ENCODE measurements at regions not wholly inside any gene's neighbourhood (a gene's known extent, or its start where the extent isn't known, plus 50 kb on each side); places are given as distances from the start of the nearest gene placed in this dataset.

GRCh38 chr10:120005207-120006201 lies 113.0 kb downstream of the SEC23IP start (continued):
- no peak for TF ChIP-seq CCNT2 (IDR thresholded peaks at IDR 0.05; ENCODE audit: borderline replicate concordance, extremely low read depth, insufficient read length, low read depth, low read length)
- no peak for TF ChIP-seq FOXK1 (CRISPR knock-in tag; IDR thresholded peaks at IDR 0.05; ENCODE audit: borderline replicate concordance)
- TF ChIP-seq CREB3 (tag; conservative IDR thresholded peaks at IDR 0.05; ENCODE audit: low read depth): peak; percentile 85; the same call in 1 of the 2 replicates
- no peak for TF ChIP-seq ZBED1 (IDR thresholded peaks at IDR 0.05)
- TF ChIP-seq, protein P1, sequence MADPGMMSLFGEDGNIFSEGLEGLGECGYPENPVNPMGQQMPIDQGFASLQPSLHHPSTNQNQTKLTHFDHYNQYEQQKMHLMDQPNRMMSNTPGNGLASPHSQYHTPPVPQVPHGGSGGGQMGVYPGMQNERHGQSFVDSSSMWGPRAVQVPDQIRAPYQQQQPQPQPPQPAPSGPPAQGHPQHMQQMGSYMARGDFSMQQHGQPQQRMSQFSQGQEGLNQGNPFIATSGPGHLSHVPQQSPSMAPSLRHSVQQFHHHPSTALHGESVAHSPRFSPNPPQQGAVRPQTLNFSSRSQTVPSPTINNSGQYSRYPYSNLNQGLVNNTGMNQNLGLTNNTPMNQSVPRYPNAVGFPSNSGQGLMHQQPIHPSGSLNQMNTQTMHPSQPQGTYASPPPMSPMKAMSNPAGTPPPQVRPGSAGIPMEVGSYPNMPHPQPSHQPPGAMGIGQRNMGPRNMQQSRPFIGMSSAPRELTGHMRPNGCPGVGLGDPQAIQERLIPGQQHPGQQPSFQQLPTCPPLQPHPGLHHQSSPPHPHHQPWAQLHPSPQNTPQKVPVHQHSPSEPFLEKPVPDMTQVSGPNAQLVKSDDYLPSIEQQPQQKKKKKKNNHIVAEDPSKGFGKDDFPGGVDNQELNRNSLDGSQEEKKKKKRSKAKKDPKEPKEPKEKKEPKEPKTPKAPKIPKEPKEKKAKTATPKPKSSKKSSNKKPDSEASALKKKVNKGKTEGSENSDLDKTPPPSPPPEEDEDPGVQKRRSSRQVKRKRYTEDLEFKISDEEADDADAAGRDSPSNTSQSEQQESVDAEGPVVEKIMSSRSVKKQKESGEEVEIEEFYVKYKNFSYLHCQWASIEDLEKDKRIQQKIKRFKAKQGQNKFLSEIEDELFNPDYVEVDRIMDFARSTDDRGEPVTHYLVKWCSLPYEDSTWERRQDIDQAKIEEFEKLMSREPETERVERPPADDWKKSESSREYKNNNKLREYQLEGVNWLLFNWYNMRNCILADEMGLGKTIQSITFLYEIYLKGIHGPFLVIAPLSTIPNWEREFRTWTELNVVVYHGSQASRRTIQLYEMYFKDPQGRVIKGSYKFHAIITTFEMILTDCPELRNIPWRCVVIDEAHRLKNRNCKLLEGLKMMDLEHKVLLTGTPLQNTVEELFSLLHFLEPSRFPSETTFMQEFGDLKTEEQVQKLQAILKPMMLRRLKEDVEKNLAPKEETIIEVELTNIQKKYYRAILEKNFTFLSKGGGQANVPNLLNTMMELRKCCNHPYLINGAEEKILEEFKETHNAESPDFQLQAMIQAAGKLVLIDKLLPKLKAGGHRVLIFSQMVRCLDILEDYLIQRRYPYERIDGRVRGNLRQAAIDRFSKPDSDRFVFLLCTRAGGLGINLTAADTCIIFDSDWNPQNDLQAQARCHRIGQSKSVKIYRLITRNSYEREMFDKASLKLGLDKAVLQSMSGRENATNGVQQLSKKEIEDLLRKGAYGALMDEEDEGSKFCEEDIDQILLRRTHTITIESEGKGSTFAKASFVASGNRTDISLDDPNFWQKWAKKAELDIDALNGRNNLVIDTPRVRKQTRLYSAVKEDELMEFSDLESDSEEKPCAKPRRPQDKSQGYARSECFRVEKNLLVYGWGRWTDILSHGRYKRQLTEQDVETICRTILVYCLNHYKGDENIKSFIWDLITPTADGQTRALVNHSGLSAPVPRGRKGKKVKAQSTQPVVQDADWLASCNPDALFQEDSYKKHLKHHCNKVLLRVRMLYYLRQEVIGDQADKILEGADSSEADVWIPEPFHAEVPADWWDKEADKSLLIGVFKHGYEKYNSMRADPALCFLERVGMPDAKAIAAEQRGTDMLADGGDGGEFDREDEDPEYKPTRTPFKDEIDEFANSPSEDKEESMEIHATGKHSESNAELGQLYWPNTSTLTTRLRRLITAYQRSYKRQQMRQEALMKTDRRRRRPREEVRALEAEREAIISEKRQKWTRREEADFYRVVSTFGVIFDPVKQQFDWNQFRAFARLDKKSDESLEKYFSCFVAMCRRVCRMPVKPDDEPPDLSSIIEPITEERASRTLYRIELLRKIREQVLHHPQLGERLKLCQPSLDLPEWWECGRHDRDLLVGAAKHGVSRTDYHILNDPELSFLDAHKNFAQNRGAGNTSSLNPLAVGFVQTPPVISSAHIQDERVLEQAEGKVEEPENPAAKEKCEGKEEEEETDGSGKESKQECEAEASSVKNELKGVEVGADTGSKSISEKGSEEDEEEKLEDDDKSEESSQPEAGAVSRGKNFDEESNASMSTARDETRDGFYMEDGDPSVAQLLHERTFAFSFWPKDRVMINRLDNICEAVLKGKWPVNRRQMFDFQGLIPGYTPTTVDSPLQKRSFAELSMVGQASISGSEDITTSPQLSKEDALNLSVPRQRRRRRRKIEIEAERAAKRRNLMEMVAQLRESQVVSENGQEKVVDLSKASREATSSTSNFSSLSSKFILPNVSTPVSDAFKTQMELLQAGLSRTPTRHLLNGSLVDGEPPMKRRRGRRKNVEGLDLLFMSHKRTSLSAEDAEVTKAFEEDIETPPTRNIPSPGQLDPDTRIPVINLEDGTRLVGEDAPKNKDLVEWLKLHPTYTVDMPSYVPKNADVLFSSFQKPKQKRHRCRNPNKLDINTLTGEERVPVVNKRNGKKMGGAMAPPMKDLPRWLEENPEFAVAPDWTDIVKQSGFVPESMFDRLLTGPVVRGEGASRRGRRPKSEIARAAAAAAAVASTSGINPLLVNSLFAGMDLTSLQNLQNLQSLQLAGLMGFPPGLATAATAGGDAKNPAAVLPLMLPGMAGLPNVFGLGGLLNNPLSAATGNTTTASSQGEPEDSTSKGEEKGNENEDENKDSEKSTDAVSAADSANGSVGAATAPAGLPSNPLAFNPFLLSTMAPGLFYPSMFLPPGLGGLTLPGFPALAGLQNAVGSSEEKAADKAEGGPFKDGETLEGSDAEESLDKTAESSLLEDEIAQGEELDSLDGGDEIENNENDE (IDR thresholded peaks at IDR 0.05; ENCODE audit: low read depth, low read length): no peak
- TF ChIP-seq, protein P2, sequence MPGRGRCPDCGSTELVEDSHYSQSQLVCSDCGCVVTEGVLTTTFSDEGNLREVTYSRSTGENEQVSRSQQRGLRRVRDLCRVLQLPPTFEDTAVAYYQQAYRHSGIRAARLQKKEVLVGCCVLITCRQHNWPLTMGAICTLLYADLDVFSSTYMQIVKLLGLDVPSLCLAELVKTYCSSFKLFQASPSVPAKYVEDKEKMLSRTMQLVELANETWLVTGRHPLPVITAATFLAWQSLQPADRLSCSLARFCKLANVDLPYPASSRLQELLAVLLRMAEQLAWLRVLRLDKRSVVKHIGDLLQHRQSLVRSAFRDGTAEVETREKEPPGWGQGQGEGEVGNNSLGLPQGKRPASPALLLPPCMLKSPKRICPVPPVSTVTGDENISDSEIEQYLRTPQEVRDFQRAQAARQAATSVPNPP (IDR thresholded peaks at IDR 0.05; ENCODE audit: borderline replicate concordance, insufficient read depth, insufficient read length): no peak
- no peak for TF ChIP-seq GABPA (tag; conservative IDR thresholded peaks at IDR 0.05; ENCODE audit: low read depth)
- TF ChIP-seq EP400 (IDR thresholded peaks at IDR 0.05): peak; percentile 37
- TF ChIP-seq CHD2 (IDR thresholded peaks at IDR 0.05; ENCODE audit: low read depth, low read length): no peak
- 0 out of 4 replicates have a peak, but pooled peaks of 1 of the 2 experiments have one; percentile 24 for TF ChIP-seq ZNF639 (CRISPR knock-in tag; conservative IDR thresholded peaks at IDR 0.05 in 1 of 2, IDR thresholded peaks at IDR 0.05 in 1 of 2)
